WTC11 (cell line): ENCODE measurements at regions not wholly inside any gene's neighbourhood (a gene's known extent, or its start where the extent isn't known, plus 50 kb on each side); places are given as distances from the start of the nearest gene placed in this dataset.

Source experiments
- ATAC-seq: fragments of 200-7000 bp; cut with Tn5 transposase; 2 replicates; pipeline ENCODE4 v1.10.0; 2021; ENCODE audit warnings: mild to moderate bottlenecking, moderate library complexity
- CTCF ChIA-PET: fragments of 300-600 bp; sonication (Branson Sonifier 250); formaldehyde crosslinking; loops from one replicate; lab custom pipeline; 2021; ENCODE audit warnings: antibody characterized with exemption; lab: Charles Lee
- POLR2A ChIA-PET: fragments of 350-600 bp; sonication (Branson Sonifier 250); formaldehyde crosslinking; loops from one replicate; lab custom pipeline; 2021; ENCODE audit warnings: antibody characterized with exemption; lab: Charles Lee
- DNase-seq: peaks from one replicate; pipeline ENCODE4 v3.0.0; 2021; ENCODE audit warnings: low spot score
- H3K27ac Mint-ChIP-seq: 2 replicates; pipeline ENCODE4 v1.8.0; 2021; ENCODE audit warnings: mixed read lengths
- H3K27me3 Mint-ChIP-seq: 2 replicates; pipeline ENCODE4 v1.8.0; 2021; ENCODE audit warnings: low read depth, mild to moderate bottlenecking, moderate library complexity, mixed read lengths
- H3K36me3 Mint-ChIP-seq: 2 replicates; pipeline ENCODE4 v1.8.0; 2021; ENCODE audit warnings: mixed read lengths
- H3K4me1 Mint-ChIP-seq: 2 replicates; pipeline ENCODE4 v1.8.0; 2022; ENCODE audit warnings: mixed read lengths
- H3K4me3 Mint-ChIP-seq: 2 replicates; pipeline ENCODE4 v1.8.0; 2021; ENCODE audit warnings: mild to moderate bottlenecking, moderate library complexity, mixed read lengths
- H3K9me3 Mint-ChIP-seq: 2 replicates; pipeline ENCODE4 v1.8.0; 2021; ENCODE audit warnings: mixed read lengths
- ARID4B ChIP-seq: sonication (generic); formaldehyde crosslinking; IDR thresholded peaks from 2 replicates; pipeline ENCODE4 v1.8.0; 2023; ENCODE audit warnings: missing genetic modification reagents, mild to moderate bottlenecking, borderline replicate concordance
- ATF3 ChIP-seq: sonication (generic); formaldehyde crosslinking; conservative IDR thresholded peaks from 2 replicates; pipeline ENCODE4 v1.8.1; 2022; ENCODE audit warnings: mild to moderate bottlenecking, missing genetic modification reagents
- E2F5 ChIP-seq: sonication (generic); formaldehyde crosslinking; IDR thresholded peaks from 2 replicates; pipeline ENCODE4 v1.8.1; 2022; ENCODE audit warnings: mild to moderate bottlenecking, moderate library complexity, missing genetic modification reagents
- FOXP4 ChIP-seq: sonication (generic); formaldehyde crosslinking; IDR thresholded peaks from 2 replicates; pipeline ENCODE4 v1.8.0; 2022; ENCODE audit warnings: mild to moderate bottlenecking, missing genetic modification reagents
- GABPB1 ChIP-seq: sonication (generic); formaldehyde crosslinking; IDR thresholded peaks from 2 replicates; pipeline ENCODE4 v1.8.1; 2023; ENCODE audit warnings: mild to moderate bottlenecking, missing genetic modification reagents
- HMGA2 ChIP-seq: fragments of 250-450 bp; sonication (Bioruptor Pico); IDR thresholded peaks from 2 replicates; pipeline ENCODE4 v1.4.0; 2021; ENCODE audit warnings: mild to moderate bottlenecking, moderate library complexity
- OVOL2 ChIP-seq: fragments of 250-450 bp; sonication (Bioruptor Pico); IDR thresholded peaks from 2 replicates; pipeline ENCODE4 v1.9.0; 2021; ENCODE audit warnings: mild to moderate bottlenecking, borderline replicate concordance
- PREB ChIP-seq: sonication (generic); formaldehyde crosslinking; IDR thresholded peaks from 2 replicates; pipeline ENCODE4 v1.8.1; 2022; ENCODE audit warnings: mild to moderate bottlenecking, missing genetic modification reagents, moderate library complexity, borderline replicate concordance
- RORB ChIP-seq: fragments of 250-450 bp; sonication (Bioruptor Pico); IDR thresholded peaks from 2 replicates; pipeline ENCODE4 v1.9.0; 2021; ENCODE audit warnings: mild to moderate bottlenecking
- SOX15 ChIP-seq: fragments of 250-450 bp; sonication (Bioruptor Pico); IDR thresholded peaks from 2 replicates; pipeline ENCODE4 v1.9.0; 2021; ENCODE audit warnings: mild to moderate bottlenecking
- ZNF138 ChIP-seq: sonication (generic); formaldehyde crosslinking; conservative IDR thresholded peaks from 2 replicates; pipeline ENCODE4 v1.8.1; 2022; ENCODE audit warnings: mild to moderate bottlenecking, moderate library complexity, missing genetic modification reagents
- ZNF232 ChIP-seq: sonication (generic); formaldehyde crosslinking; IDR thresholded peaks from 2 replicates; pipeline ENCODE4 v1.8.0; 2022; ENCODE audit warnings: mild to moderate bottlenecking, missing genetic modification reagents
- ZNF263 ChIP-seq: sonication (generic); formaldehyde crosslinking; IDR thresholded peaks from 2 replicates; pipeline ENCODE4 v1.8.1; 2022; ENCODE audit warnings: low read depth, mild to moderate bottlenecking, moderate library complexity, missing genetic modification reagents
- ZNF416 ChIP-seq: fragments of 250-450 bp; sonication (Bioruptor Pico); IDR thresholded peaks from 2 replicates; pipeline ENCODE4 v1.9.0; 2021; ENCODE audit warnings: mild to moderate bottlenecking, inconsistent platforms
- ZNF532 ChIP-seq: fragments of 250-450 bp; sonication (Bioruptor Pico); IDR thresholded peaks from 2 replicates; pipeline ENCODE4 v1.9.0; 2021; ENCODE audit warnings: mild to moderate bottlenecking, borderline replicate concordance

- TF ChIP-seq ARID4B: no peak
- TF ChIP-seq ATF3 (CRISPR knock-in tag): no peak
These were observed 288.5 kb upstream of the POT1 start (continued) for GRCh38 chr7:125218076-125218475.

- ChIA-PET POLR2A (no interaction called here), CTCF (no interaction called here)
- TF ChIP-seq ZNF532 (CRISPR knock-in tag): no peak
- TF ChIP-seq HMGA2: peak; percentile 95
- Mint-ChIP-seq H3K27ac (no peak overlapping the region), H3K27me3 (no peaks in the 10 kb centered on the region), H3K9me3 (no peaks in the 10 kb centered on the region), H3K4me1 (peaks cover 42% of the 10 kb centered on the region), H3K36me3 (no peaks in the 10 kb centered on the region), H3K4me3 (no peak overlapping the region)
- DNase-seq (no peak), ATAC-seq (no peak)
These were observed 271.4 kb upstream of the POT1 start for GRCh38 chr7:125201002-125201401.

GRCh38 chr7:125197731-125198393 lies 268.2 kb upstream of the POT1 start:
- ATAC-seq: no peak
- no peak for TF ChIP-seq SOX15 (CRISPR knock-in tag)
- no peak for TF ChIP-seq ATF3 (CRISPR knock-in tag)
- peak overlapping the region; percentile 65 for H3K27ac Mint-ChIP-seq

GRCh38 chr7:125195156-125195555 lies 265.5 kb upstream of the POT1 start:
- TF ChIP-seq ZNF263 (CRISPR knock-in tag) (no peak), ZNF232 (no peak), PREB (CRISPR knock-in tag) (no peak), ZNF138 (no peak), ZNF416 (no peak), ATF3 (CRISPR knock-in tag) (no peak), OVOL2 (CRISPR knock-in tag) (no peak), E2F5 (CRISPR knock-in tag) (no peak), FOXP4 (CRISPR knock-in tag) (no peak), GABPB1 (CRISPR knock-in tag) (no peak), RORB (CRISPR knock-in tag) (no peak)
- Mint-ChIP-seq H3K4me1 (peaks cover 28% of the 10 kb centered on the region), H3K36me3 (peaks cover 19% of the 10 kb centered on the region), H3K9me3 (peaks cover 30% of the 10 kb centered on the region), H3K4me3 (no peak overlapping the region), H3K27me3 (no peaks in the 10 kb centered on the region), H3K27ac (no peak overlapping the region)
- CTCF ChIA-PET: no interaction called here
- DNase-seq (no peak), ATAC-seq (no peak)
- POLR2A ChIA-PET: no interaction called here

More at GRCh38 chr7:125197731-125198393, 268.2 kb upstream of the POT1 start:
- Mint-ChIP-seq H3K4me1 (peaks cover 42% of the 10 kb centered on the region), H3K27me3 (no peaks in the 10 kb centered on the region), H3K36me3 (peaks cover 9% of the 10 kb centered on the region), H3K4me3 (no peak overlapping the region), H3K9me3 (peaks cover 13% of the 10 kb centered on the region)
- no peak for DNase-seq
- ChIA-PET CTCF (no interaction called here), POLR2A (no interaction called here)
